Right atrium auricular region (tissue), 2 donors: ENCODE measurements at regions not wholly inside any gene's neighbourhood (a gene's known extent, or its start where the extent isn't known, plus 50 kb on each side); places are given as distances from the start of the nearest gene placed in this dataset.

Experiments used
- DNase-seq: peaks from one replicate; pipeline ENCODE4 v3.0.0-alpha.2; 2019; ENCODE audit warnings: low spot score
- H3K27ac ChIP-seq, 2 donors: fragments of 200-600 bp; sonication (generic); 1 replicate in 1 of 2; 2 replicates in 1 of 2; pipeline ENCODE4 v1.5.1; 2016 to 2019
- H3K27me3 ChIP-seq, 2 donors: fragments of 200-600 bp; sonication (generic); one replicate each; pipeline versions ENCODE4 v1.5.1 to v1.6.0; 2017 to 2019
- H3K36me3 ChIP-seq: fragments of 200-600 bp; sonication (generic); one replicate; pipeline ENCODE4 v1.5.1; 2016
- H3K4me1 ChIP-seq, 2 donors: fragments of 200-600 bp; sonication (generic); one replicate each; pipeline versions ENCODE4 v1.5.1 to v1.6.0; 2017 to 2019
- H3K4me3 ChIP-seq, 2 donors: fragments of 200-600 bp; sonication (generic); 1 replicate in 1 of 2; 2 replicates in 1 of 2; pipeline ENCODE4 v1.5.1; 2017 to 2019; ENCODE audit warnings: mild to moderate bottlenecking in 1 of 2, moderate library complexity in 1 of 2
- H3K9me3 ChIP-seq, 2 donors: fragments of 200-600 bp; sonication (generic); one replicate each; pipeline ENCODE4 v1.5.1; 2019
- TF ChIP-seq, protein P1 (sequence below), 2 donors: fragments of 200-600 bp; sonication (generic); IDR thresholded peaks; one replicate each; pipeline ENCODE4 v1.5.1; 2019; ENCODE audit warnings: antibody characterized with exemption in 2 of 2

DNA sequence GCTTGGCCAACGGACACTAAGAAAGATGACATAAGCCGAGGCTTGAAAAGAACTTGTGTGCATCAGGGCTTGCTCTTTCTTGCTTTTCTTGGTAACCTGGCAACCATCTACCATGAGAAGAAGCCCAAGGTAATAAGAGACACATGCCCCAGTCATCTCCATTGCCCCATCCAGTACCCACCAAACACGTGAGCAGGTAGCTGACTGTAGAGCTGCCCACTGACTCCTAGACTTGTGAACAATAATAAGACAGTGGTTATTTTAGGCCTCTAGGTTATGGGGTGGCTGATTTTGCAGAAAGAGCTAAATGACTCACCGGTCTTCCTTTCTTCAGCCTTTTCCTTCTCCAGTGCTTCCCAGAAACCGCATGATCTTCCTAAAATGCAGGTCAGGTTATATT is 105.0 kb upstream of the JUN start:
- no peak overlapping the region for H3K4me3 ChIP-seq
- no peaks in the 10 kb centered on the region for H3K27me3 ChIP-seq
- H3K4me1 ChIP-seq, result peaks cover 0 to 63% of the 10 kb centered on the region in 2 donors
- TF ChIP-seq, protein P1, sequence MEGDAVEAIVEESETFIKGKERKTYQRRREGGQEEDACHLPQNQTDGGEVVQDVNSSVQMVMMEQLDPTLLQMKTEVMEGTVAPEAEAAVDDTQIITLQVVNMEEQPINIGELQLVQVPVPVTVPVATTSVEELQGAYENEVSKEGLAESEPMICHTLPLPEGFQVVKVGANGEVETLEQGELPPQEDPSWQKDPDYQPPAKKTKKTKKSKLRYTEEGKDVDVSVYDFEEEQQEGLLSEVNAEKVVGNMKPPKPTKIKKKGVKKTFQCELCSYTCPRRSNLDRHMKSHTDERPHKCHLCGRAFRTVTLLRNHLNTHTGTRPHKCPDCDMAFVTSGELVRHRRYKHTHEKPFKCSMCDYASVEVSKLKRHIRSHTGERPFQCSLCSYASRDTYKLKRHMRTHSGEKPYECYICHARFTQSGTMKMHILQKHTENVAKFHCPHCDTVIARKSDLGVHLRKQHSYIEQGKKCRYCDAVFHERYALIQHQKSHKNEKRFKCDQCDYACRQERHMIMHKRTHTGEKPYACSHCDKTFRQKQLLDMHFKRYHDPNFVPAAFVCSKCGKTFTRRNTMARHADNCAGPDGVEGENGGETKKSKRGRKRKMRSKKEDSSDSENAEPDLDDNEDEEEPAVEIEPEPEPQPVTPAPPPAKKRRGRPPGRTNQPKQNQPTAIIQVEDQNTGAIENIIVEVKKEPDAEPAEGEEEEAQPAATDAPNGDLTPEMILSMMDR (IDR thresholded peaks at IDR 0.05), result no peak
- H3K36me3 ChIP-seq, result no peaks in the 10 kb centered on the region
- no peak for DNase-seq
- H3K27ac ChIP-seq, result no peak overlapping the region
- no peaks in the 10 kb centered on the region for H3K9me3 ChIP-seq

GRCh38 chr1:58890113-58890512 is 106.3 kb upstream of the JUN start:
- DNase-seq, result no peak
- peaks cover 0 to 62% of the 10 kb centered on the region in 2 donors for H3K4me1 ChIP-seq
- TF ChIP-seq, protein P1 (IDR thresholded peaks at IDR 0.05), result no peak
- H3K27ac ChIP-seq, result no peak overlapping the region
- H3K36me3 ChIP-seq, result no peaks in the 10 kb centered on the region
- no peaks in the 10 kb centered on the region for H3K9me3 ChIP-seq
- no peaks in the 10 kb centered on the region for H3K27me3 ChIP-seq
- H3K4me3 ChIP-seq, result no peak overlapping the region

DNA sequence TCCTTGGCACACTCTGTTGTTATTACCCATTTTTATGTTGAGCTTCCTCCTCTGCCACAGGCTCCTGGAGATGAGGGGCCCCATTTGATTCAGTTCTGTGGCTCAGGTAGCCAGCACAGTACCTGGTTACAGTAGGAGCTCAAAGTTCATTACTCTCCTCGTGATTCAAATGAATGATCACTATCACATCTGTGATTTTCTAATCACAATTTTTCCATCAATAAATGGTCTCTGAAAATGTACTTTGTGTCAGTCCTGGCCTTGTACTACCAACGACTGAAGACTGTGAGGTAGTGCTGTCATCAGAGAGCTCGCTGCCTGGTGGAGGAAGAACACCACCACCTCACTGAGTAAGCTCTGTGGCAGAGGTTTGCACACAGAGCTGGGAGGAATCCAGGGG is 106.8 kb upstream of the JUN start:
- Histone ChIP-seq H3K36me3 (no peaks in the 10 kb centered on the region), H3K27me3 (no peaks in the 10 kb centered on the region), H3K4me3 (no peak overlapping the region), H3K27ac (no peak overlapping the region), H3K9me3 (no peaks in the 10 kb centered on the region), H3K4me1 (peaks cover 0 to 62% of the 10 kb centered on the region in 2 donors)
- DNase-seq, result no peak
- TF ChIP-seq, protein P1 (IDR thresholded peaks at IDR 0.05), result no peak

DNA sequence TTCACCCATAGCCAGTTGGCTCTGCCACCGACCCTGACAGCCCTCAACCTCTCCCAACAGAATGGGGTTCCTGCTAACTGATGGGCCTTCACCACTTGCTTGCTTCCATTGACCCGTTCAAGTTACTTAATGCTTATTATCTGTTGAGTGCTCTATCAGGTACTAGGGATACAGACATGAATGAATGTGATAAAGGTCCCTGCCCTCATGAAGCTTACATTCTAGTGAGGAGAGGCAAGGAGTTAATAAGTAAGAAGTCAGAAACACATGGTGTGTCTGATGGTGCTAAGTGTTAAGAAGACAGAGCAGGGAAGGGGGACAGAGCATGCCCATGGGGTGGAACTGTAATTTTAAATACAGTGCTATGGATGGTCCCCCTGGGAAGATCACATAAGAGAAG is 107.5 kb upstream of the JUN start:
- Histone ChIP-seq H3K27me3 (no peaks in the 10 kb centered on the region), H3K27ac (no peak overlapping the region), H3K4me1 (peaks cover 0 to 62% of the 10 kb centered on the region in 2 donors), H3K4me3 (no peak overlapping the region), H3K9me3 (no peaks in the 10 kb centered on the region), H3K36me3 (no peaks in the 10 kb centered on the region)
- TF ChIP-seq, protein P1 (IDR thresholded peaks at IDR 0.05), result no peak
- DNase-seq, result no peak

GRCh38 chr1:58893257-58893869 is 109.5 kb upstream of the JUN start:
- no peaks in the 10 kb centered on the region for H3K36me3 ChIP-seq
- H3K4me1 ChIP-seq, result peaks cover 0 to 66% of the 10 kb centered on the region in 2 donors
- peak overlapping the region in 1 of 2 donors; percentile 55 for H3K27ac ChIP-seq
- H3K4me3 ChIP-seq, result no peak overlapping the region
- no peaks in the 10 kb centered on the region for H3K27me3 ChIP-seq
- TF ChIP-seq, protein P1 (IDR thresholded peaks at IDR 0.05), result no peak
- H3K9me3 ChIP-seq, result no peaks in the 10 kb centered on the region
- DNase-seq, result no peak

GRCh38 chr1:58895082-58895481 is 111.2 kb upstream of the JUN start:
- H3K27ac ChIP-seq, result peak overlapping the region; percentile 62 to 81
- no peaks in the 10 kb centered on the region for H3K9me3 ChIP-seq
- H3K4me1 ChIP-seq, result peaks cover 0 to 76% of the 10 kb centered on the region in 2 donors
- no peak overlapping the region for H3K4me3 ChIP-seq
- no peak for DNase-seq
- H3K36me3 ChIP-seq, result no peaks in the 10 kb centered on the region
- no peaks in the 10 kb centered on the region for H3K27me3 ChIP-seq
- TF ChIP-seq, protein P1 (IDR thresholded peaks at IDR 0.05), result no peak
